Central memory CD4-positive, alpha-beta T cell (primary cell): ENCODE measurements at regions not wholly inside any gene's neighbourhood (a gene's known extent, or its start where the extent isn't known, plus 50 kb on each side); places are given as distances from the start of the nearest gene placed in this dataset.

ENCODE experiments used
- DNase-seq: peaks from one replicate; pipeline ENCODE4 v3.0.0; 2022

DNA sequence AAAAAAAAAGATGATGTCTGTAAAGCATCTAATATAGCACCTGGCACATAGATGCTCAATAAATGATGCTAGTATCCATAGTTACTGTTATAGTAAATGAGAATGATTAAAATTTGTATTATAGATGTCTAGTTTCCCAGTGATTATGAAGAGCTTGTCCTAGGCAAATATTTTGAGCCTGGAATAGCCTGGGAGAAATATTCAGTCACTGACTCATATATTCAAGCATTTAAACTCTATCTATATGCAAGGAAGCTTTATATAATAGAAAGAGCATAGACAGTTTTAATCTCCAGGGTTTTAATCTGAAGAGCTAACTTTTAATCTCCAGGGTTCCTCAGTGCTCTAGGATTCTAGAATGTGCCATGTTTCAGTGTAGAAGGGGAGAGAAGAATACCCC is 91.5 kb upstream of the VASH1 start:
- DNase-seq: no peak

DNA sequence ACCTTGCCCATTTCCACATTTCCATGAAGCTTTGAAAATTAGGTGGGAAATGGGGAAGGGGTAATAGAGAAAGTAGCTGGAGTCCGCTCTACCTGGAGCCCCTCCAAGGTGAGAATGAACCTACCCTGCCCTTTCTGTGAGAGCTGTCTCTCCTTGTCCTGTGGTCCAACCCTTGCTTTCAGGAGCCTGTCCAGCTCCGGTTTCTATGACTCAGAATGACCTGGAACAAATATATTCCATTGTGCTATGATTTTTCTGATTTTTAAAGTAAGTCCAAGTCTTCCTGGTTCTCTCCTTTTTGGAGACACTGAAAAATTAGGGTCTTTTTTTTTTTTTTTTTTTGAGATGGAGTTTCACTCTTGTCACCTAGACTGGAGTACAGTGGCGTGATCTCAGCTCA is 89.1 kb upstream of the VASH1 start:
- DNase-seq: no peak

DNA sequence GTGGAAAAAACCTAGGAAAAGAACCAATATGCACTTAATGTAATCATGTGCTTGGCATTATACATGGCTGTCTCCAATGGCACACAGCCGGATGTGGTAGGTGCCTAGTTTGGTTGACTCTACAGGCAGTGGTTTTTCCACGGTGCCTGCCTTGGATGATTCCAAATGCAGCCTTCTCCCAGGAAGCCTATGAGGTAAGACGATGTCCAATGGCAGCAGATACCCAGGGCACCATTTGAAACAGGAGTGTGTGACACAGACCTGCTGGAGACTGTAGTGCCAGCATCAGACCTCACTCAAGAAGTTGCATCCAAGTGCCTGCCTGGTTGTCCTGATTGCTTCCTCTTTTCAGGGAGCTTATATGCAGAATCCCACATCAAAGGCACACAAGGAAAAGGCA is 88.0 kb upstream of the VASH1 start:
- no peak for DNase-seq

DNA sequence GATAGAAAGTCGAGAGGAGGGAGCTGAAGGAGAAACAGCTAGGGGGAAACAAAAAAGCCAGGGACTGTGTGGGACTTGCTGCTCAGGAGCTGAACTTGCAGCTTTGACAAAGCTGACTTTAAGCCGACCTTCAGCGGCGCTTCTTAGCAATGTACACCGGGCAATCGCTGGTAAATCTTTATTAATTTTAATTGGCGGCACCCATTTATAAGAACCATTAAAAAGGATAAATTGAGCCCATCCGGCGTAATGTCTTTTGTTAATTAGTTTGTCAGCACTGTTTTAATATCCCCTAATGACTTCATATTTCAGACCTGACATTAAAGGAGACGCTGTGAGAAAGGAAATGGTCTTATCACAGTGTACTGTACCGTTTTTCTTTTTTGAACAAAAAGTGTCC is 86.2 kb upstream of the VASH1 start:
- no peak for DNase-seq

DNA sequence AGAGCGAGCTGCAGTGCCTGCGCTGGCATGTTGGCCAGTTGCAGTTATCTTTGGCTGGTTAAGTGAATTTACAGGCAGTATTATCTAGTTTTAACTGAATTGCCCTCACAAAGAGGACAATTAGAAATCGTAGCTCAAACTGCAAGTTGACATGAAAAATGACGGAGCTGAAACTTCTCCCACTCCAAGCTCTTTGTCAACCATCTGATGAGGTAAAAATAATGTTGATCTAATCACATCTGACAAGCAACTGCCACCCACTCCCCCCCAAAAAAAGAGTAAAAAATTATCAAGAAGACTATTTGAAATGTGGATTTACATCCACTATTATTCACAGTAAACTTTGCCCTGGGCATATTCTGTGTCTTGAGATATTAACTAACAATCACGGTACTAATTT is 84.7 kb upstream of the VASH1 start:
- DNase-seq: no peak

DNA sequence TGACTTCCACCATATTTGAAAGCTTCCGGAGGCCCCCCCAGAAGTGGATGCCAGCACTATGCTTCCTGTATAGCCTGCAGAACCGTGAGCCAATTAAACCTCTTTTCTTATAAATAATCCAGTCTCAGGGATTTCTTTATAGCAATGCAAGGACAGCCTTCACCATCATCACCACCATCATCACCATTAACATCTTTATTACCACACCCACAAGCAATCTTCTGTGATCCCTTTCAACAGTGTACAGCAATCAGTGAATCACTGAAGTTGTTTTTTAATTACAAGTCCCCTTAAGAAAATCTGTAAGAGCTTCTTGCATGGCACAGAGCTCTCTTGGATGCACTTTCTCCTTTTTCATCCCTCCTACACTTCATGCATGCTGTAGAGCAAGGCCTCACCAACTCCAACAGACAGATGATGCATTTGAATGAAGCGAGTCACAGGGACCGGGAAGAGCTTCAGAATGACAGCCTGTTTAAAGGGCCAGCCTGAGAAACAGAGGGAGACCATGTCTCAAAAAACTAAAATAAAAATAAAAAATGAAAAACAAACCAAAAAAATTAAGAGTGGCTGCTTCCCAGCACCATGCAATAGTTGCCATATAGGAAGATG is 83.6 kb upstream of the VASH1 start:
- no peak for DNase-seq

DNA sequence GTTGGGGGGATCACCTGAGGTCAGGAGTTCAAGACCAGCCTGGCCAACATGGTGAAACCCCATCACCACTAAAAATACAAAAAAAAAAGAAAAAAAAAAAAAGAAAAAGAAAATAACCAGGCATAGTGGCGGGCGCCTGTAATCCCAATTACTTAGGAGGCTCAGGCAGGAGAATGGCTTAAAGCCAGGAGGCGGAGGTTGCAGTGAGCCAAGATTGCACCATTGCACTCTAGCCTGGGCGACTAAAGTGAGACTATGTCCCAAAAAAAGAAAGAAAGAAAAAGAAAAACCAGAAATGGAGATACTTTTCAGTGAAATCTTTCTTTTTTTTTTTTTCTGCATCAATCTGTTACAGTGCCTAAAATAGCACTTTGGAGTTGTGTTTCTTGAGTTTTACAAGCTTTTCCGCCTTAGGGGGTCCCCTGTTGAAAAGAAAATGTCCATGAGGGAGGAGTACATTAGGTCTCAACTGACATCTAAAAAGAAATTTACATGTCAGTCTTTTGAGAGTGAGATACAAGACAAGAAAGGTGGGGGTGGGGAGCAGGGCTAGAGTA is 82.9 kb upstream of the VASH1 start:
- no peak for DNase-seq

DNA sequence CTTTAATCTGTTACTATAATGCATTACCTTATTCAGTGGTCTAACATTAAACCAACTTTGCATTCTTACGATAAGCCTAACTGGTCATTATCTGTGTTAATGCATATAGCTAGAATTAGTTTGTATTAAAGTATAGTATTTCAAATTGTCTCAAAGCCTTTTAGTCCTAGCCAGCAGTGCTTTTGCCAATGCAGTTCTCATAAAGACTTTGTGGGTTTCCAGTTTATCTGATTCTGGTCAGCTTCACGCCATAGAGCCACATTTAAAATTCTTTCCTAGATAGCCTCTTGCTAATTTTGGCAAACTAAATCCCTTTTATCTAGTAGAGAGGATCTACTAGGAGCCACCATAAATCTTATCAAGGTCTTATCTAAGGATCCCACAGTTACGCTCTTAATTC is 78.9 kb upstream of the VASH1 start:
- no peak for DNase-seq

DNA sequence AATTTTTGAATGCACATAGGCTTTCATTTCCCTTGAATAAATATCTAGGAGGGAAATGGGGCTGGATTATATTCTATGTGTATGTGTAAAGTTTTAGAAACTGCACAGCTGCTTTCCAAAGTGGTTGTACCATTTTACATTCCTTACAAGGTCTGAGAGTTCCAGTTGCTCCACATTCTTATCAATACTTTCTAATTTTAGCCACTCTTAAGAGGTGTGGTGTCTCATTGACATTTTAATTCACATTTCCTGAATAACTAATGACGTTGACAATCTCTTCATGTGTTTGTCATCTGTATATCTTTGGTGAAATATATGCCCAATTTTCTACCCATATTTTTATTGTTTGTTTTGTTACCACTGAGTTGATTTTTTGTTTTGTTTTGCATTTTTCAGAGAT is 74.6 kb upstream of the VASH1 start:
- no peak for DNase-seq

DNA sequence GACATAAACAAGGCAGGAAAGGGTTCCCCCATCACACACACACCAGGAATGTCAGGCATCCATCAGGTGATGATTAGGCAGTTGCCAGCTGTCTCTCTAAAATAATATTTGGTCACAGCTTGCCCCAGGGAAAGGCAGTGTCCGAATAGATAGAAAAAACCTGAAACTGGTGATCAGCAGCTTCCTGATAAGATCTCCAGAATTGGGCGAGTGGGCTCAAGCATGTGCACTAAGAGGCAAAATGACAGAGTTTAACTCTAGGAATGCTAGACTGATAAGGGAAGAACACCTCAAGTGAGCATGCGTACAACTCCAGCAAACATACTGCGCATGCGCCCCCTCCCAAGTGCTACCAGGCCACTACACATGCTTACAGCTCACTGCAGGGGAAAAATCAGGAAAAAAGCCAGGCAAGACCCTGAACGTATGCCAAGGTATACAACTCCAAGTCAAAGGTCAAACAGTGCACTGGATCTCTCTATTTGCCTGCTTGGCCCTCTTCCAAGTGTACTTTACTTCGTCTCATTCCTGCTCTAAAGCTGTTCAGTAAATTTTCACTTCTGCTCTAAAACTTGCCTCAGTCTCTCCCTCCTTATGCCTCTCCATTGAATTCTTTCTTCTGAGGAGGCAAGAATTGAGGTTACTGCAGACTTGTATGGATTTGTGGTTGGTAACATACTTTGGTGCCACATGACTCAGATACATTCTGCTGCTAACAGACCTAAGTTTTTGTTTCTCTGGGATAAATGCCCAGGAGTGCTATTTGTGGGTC is 73.5 kb upstream of the VASH1 start:
- DNase-seq: no peak

DNA sequence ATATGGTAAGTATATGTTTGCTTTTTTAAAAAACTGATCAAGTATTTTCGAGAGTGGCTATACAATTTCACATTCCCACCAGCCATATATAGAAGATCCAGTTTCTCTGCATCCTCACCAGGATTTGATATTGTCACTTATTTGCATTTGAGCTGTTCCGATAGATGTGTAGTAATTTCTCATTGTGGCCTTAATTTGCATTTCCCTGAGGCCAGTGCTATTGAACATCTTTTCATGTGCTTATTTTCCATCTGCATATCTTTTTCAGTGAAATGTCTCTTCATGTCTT is 72.9 kb upstream of the VASH1 start:
- DNase-seq: no peak

DNA sequence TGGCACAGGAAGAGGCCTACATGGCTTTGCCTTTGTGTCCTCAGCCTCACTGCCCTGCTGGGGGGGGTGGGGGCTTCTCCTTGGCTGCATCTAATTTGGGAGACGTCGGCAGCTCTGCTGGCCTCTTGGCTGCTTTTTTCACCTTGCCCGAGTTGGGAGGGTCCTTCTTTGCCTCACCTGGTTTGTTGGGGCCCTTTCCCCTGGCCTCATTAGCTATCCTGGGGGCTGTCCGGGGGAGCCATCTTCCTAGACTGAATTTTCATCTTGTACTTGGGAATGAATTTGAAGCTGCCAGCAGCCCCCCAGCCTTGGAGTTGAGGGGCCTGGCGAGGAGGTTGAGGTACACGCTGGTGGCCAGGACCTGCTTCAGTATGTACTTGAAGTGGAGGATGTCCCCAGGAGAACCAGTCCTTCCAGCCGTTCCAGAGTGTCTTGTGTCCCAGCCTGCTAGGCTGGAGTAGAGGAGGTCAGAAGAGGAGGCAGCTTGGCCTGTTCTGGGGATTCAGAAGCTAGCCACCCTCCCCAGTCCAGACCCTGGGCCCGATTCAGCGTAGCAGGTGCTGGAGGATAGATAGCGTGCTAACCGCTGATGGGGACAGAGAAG is 70.7 kb upstream of the VASH1 start:
- no peak for DNase-seq

DNA sequence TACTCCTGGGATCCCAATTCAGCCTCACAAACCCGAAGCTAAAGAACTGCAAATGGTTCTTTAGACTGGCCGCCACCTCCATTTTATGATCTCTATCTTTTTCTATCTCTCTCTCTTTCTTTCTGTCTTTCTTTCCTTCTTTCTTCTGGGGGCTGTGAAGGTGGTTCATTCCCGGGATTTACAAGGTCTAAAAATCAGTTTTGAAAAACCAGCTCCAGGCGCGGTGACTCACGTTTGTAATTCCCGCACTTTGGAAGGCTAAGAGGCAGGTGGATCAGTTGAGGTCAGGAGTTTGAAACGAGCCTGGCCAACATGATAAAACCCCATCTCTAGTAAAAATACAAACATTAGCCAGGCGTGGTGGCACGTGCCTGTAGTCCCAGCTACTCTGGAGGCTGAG is 67.2 kb upstream of the VASH1 start:
- no peak for DNase-seq

DNA sequence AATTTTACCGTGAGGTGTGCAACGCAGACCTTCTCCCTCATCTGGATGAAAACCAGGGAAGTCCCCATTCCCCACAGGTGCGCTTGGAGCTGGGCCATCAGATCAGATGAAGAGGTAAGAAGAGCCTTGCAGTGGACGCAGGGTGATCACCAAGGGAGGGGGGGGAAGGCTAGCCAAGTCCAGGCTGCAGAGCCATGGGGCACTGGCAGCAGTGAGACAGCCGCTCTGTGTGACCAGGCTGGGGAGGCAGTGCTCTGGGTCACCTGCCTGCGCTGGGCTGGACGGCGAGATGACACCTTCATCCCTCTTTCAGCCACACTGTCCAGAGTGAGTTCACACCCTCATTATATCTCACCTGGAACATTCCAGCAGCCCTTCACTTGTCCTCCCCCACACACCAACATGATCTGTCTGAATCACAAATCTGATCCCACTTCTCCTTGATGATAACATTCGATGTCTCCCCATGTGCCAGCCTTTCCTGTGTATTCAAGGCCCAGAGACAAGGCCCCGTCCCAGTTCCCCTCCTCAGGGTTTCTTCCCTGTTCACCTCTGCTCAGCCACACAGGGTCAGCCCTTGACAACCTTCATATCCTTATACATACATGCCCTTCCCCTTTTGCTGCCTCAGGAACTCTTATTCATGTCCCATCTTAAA is 65.9 kb upstream of the VASH1 start:
- no peak for DNase-seq

DNA sequence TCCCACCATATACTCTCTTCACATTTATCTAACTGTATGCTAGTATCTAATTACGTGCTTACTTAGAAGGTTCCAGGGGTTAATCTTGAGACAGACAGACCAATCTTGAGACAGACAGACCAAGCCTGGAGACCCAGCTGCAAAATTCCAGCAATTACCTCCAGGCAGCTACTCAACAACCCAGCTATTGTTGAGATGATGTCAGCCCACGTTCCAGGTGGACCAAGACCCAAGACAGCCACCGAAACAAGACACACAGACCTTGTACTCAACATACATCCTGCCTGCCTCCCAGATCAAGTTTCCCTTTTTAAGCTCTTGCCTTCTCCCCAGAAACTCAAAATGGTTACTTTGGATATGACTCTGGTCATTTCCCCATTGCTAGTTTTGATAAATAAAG is 64.9 kb upstream of the VASH1 start:
- no peak for DNase-seq

DNA sequence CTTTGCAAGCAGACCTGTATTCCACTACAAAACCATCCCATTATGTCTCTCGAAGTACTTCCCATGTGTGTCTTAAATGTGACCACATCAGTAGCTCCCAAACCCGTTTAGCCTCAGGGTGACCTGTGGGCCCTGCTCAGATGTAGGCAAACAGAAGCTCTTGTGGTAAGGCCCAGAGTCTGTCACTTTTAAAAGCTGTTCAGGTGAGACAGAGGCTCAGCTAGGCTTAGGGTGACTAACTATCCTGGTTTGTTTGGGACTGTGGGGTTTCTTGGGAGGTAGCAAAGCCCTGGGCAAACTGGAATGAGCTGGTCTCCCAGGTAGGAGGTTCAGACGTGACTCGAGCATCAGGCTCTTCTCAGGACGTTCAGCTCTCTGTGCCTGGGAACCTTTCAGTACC is 64.5 kb upstream of the VASH1 start:
- no peak for DNase-seq

DNA sequence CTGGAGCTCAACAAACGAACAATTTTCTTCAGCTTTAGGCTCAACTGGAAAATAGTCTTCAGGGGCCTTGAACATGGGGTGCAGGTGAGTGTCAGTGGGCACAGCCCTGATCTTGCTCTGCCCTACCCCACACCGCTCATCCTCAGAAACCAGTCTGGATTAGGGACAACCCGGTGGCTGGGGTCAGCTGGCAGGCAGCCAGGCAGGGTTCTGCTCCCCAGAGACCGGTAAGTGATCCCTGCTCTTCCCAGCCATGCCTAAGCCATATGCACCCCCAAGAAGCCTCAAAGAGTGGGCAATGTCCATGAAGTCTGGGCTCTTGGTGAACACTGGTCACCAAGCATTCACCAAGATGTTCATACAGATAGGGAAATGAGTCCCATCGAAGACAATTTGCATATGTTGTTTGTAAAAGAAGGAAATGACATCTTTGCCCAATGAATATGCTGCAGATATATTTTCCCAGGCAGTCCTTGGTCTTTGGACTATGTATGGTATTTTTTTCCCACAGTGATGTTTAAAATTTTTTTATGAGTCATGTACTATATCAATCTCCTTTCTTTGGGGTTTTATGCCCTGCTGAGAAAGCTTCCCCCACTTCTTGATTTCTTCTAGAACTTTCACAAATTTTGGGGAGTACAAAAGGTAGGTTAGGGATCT is 63.9 kb upstream of the VASH1 start:
- DNase-seq: no peak

DNA sequence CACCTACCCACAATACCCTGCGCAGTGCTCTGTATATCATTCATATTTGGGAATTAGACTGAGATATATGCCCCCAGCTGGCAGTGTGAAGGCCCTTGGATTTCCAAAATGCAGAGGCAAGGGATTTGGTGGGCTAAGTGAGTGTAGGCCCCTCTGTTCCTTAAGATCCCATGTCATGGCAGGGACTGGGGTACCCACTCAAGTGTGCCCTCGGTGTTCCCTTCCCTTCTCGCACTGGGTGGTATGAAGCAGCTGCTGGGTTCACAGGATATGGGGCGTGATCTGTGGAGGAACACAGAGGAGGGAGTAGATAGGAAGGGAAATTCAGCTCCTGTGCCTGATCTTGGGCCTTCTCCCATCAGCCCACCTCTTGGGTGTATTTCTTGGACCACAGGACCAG is 63.1 kb upstream of the VASH1 start:
- DNase-seq: no peak

DNA sequence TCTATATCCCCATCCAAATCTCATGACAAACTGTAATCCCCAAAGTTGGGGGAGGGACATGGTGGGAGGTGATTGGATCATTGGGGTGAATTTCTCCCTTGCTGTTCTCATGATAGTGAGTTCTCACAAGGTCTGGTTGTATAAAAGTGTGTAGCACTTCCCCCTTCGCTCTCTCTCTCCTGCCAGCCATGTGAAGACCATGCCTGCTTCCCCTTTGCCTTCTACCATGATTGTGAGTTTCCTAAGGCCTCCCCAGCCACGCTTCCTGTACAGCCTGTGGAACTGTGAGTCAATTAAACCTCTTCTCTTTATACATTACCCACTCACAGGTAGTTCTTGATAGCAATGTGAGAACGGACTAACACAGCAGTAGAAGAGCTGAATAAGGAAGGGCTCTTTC is 62.6 kb upstream of the VASH1 start:
- no peak for DNase-seq

DNA sequence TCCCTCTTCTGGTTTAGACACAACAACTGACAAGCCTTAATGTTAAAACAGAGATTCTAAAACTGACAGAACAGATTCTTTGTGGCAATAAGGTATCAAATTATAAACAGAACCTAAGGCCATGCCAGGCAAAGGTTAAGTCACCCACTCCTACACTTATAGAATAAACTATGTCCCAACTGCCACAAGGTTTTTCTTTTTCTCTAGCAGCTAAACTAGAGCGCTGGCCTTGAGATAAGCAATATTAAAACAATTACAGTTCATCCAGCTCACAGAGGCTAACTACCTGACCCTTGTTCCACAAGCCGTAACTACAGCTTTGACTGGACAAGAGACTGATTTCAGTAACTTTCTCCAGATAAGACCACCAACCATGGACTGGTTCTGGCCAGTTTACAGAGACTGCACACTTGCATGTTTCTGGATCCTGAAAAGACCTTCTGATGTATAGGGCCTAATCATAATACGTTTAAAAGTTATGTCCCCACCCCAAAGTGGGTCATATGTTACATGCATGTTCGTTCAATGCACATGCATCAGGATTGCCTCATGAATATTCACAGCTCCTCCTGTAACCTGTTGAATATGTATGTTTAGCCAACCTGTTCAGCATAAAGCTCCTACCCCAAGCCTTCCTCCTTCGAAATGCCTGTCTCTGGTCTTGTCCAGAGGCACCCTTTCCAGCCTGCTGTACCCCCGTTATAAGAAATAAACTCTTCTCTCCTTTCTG is 61.9 kb upstream of the VASH1 start:
- DNase-seq: no peak

DNA sequence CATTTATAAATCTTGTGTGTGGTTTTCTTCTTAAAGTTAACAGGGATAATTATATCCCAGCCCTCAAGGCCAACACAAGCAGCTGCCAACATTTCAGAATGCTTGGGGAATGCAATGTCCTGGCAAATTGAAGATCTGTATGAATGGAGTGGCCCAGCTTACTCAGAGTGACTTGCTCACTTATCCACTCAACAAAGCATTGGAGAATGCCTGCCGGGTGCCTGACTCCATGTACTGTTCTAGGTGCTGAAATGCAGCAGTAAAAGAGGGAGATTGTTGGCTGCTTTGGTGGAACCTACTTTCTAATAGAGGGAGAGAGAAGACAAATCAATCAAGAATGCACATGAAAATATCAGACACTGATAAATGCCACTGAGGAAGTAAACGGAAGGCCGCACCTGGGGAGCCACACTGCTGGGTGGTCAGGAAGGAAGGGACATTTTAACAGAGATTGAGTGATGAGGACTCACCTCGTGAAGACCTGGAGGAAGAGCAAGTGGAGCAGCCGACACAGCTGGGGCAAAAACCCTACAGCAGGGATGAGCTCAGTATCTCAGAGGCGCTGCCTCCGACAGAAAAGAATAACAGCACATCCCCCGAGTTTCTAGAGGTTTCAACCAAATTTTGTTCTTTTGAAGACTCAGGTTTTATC is 61.2 kb upstream of the VASH1 start:
- DNase-seq: no peak

DNA sequence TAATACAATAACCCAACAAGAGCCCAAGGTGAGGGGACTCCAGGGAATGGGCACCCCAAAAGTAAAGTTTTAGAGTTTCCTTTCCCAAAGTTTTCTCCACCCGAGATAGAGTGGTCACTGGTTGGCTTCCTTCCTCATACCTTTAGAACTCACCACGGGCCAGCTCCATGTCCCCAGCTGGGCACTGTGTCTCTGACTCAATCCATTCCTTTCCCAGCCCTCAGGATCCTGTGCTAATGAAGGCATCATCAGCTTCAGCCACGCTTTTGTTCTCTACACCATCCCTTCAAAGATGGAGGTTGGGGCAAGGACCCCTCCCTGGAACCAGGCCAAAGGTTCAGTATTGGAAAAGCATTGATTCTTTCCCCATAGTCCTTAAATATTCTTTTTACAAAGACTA is 59.8 kb upstream of the VASH1 start:
- no peak for DNase-seq
